Memory B cell (primary cell): ENCODE measurements at regions not wholly inside any gene's neighbourhood (a gene's known extent, or its start where the extent isn't known, plus 50 kb on each side); places are given as distances from the start of the nearest gene placed in this dataset.

Experiments used
- ATAC-seq: fragments of 150-1000 bp; cut with Tn5 transposase; 2 replicates; pipeline ENCODE4 v1.10.0; 2021; ENCODE audit warnings: low read depth, mild to moderate bottlenecking, moderate library complexity
- DNase-seq, 2 donors: peaks; one replicate each; pipeline ENCODE4 v3.0.0; 2022; ENCODE audit warnings: low spot score in 2 of 2
- H3K27ac Mint-ChIP-seq: one replicate; pipeline ENCODE4 v1.8.0; 2022; ENCODE audit warnings: mild to moderate bottlenecking, moderate library complexity, mixed read lengths
- H3K27me3 Mint-ChIP-seq: one replicate; pipeline ENCODE4 v1.8.0; 2022; ENCODE audit warnings: mixed read lengths
- H3K36me3 Mint-ChIP-seq: one replicate; pipeline ENCODE4 v1.8.0; 2022; ENCODE audit warnings: mild to moderate bottlenecking, mixed read lengths
- H3K4me1 Mint-ChIP-seq: one replicate; pipeline ENCODE4 v1.8.0; 2022; ENCODE audit warnings: mixed read lengths
- H3K4me3 Mint-ChIP-seq: one replicate; pipeline ENCODE4 v1.8.0; 2022; ENCODE audit warnings: mild to moderate bottlenecking, moderate library complexity, mixed read lengths
- H3K9me3 Mint-ChIP-seq: one replicate; pipeline ENCODE4 v1.8.0; 2022; ENCODE audit warnings: mixed read lengths

GRCh38 chr4:24719615-24720014 is 75.8 kb upstream of the SOD3 start:
- DNase-seq = no peak
- no peak overlapping the region for H3K4me3 Mint-ChIP-seq
- H3K27ac Mint-ChIP-seq = no peak overlapping the region
- peaks cover 8% of the 10 kb centered on the region for H3K9me3 Mint-ChIP-seq
- ATAC-seq = no peak
- H3K27me3 Mint-ChIP-seq = no peaks in the 10 kb centered on the region
- no peaks in the 10 kb centered on the region for H3K4me1 Mint-ChIP-seq
- peaks cover 2% of the 10 kb centered on the region for H3K36me3 Mint-ChIP-seq

GRCh38 chr4:24720436-24720835 is 74.9 kb upstream of the SOD3 start:
- no peak overlapping the region for H3K27ac Mint-ChIP-seq
- DNase-seq (no peak), ATAC-seq (no peak)
- no peaks in the 10 kb centered on the region for H3K4me1 Mint-ChIP-seq
- H3K27me3 Mint-ChIP-seq = no peaks in the 10 kb centered on the region
- H3K9me3 Mint-ChIP-seq = peaks cover 5% of the 10 kb centered on the region
- H3K4me3 Mint-ChIP-seq = no peak overlapping the region
- peaks cover 2% of the 10 kb centered on the region for H3K36me3 Mint-ChIP-seq

GRCh38 chr4:24720979-24721378 is 74.4 kb upstream of the SOD3 start:
- ATAC-seq (no peak), DNase-seq (no peak)
- Mint-ChIP-seq H3K9me3 (peaks cover 2% of the 10 kb centered on the region), H3K4me3 (no peak overlapping the region), H3K4me1 (no peaks in the 10 kb centered on the region), H3K36me3 (no peaks in the 10 kb centered on the region), H3K27me3 (no peaks in the 10 kb centered on the region), H3K27ac (no peak overlapping the region)

GRCh38 chr4:24722026-24722568 is 73.3 kb upstream of the SOD3 start:
- DNase-seq = no peak
- Mint-ChIP-seq H3K27ac (no peak overlapping the region), H3K4me3 (no peak overlapping the region), H3K27me3 (no peaks in the 10 kb centered on the region), H3K36me3 (no peaks in the 10 kb centered on the region), H3K4me1 (no peaks in the 10 kb centered on the region), H3K9me3 (no peaks in the 10 kb centered on the region)
- ATAC-seq = no peak

- no peaks in the 10 kb centered on the region for H3K9me3 Mint-ChIP-seq
- ATAC-seq (no peak), DNase-seq (no peak)
- no peak overlapping the region for H3K27ac Mint-ChIP-seq
- H3K36me3 Mint-ChIP-seq = no peaks in the 10 kb centered on the region
- H3K27me3 Mint-ChIP-seq = peaks cover 8% of the 10 kb centered on the region
- H3K4me3 Mint-ChIP-seq = no peak overlapping the region
- H3K4me1 Mint-ChIP-seq = no peaks in the 10 kb centered on the region
These were observed 67.8 kb upstream of the SOD3 start for GRCh38 chr4:24727390-24728224.

GRCh38 chr4:24729119-24729730 is 66.1 kb upstream of the SOD3 start:
- Mint-ChIP-seq H3K9me3 (no peaks in the 10 kb centered on the region), H3K27me3 (peaks cover 9% of the 10 kb centered on the region), H3K36me3 (no peaks in the 10 kb centered on the region), H3K4me1 (no peaks in the 10 kb centered on the region), H3K27ac (no peak overlapping the region), H3K4me3 (no peak overlapping the region)
- no peak for ATAC-seq
- no peak for DNase-seq

GRCh38 chr4:24730256-24731001 is 64.9 kb upstream of the SOD3 start:
- Mint-ChIP-seq H3K4me3 (no peak overlapping the region), H3K9me3 (no peaks in the 10 kb centered on the region), H3K27me3 (peaks cover 9% of the 10 kb centered on the region), H3K27ac (no peak overlapping the region), H3K4me1 (no peaks in the 10 kb centered on the region), H3K36me3 (no peaks in the 10 kb centered on the region)
- DNase-seq (no peak), ATAC-seq (no peak)

GRCh38 chr4:24731448-24731847 is 63.9 kb upstream of the SOD3 start:
- Mint-ChIP-seq H3K27me3 (peaks cover 9% of the 10 kb centered on the region), H3K9me3 (peaks cover 4% of the 10 kb centered on the region), H3K4me3 (no peak overlapping the region), H3K27ac (no peak overlapping the region), H3K4me1 (no peaks in the 10 kb centered on the region), H3K36me3 (no peaks in the 10 kb centered on the region)
- DNase-seq (no peak), ATAC-seq (no peak)

GRCh38 chr4:24734511-24734910 is 60.9 kb upstream of the SOD3 start:
- DNase-seq (no peak), ATAC-seq (no peak)
- Mint-ChIP-seq H3K36me3 (no peaks in the 10 kb centered on the region), H3K27me3 (peaks cover 9% of the 10 kb centered on the region), H3K9me3 (peaks cover 14% of the 10 kb centered on the region), H3K27ac (no peak overlapping the region), H3K4me1 (no peaks in the 10 kb centered on the region), H3K4me3 (no peak overlapping the region)

- H3K36me3 Mint-ChIP-seq = no peaks in the 10 kb centered on the region
- no peaks in the 10 kb centered on the region for H3K4me1 Mint-ChIP-seq
- H3K9me3 Mint-ChIP-seq = peaks cover 14% of the 10 kb centered on the region
- no peak overlapping the region for H3K4me3 Mint-ChIP-seq
- peaks cover 7% of the 10 kb centered on the region for H3K27me3 Mint-ChIP-seq
- DNase-seq (no peak), ATAC-seq (no peak)
- H3K27ac Mint-ChIP-seq = no peak overlapping the region
These were observed 59.3 kb upstream of the SOD3 start for GRCh38 chr4:24736066-24736465.

- no peaks in the 10 kb centered on the region for H3K36me3 Mint-ChIP-seq
- peaks cover 8% of the 10 kb centered on the region for H3K9me3 Mint-ChIP-seq
- no peak overlapping the region for H3K4me3 Mint-ChIP-seq
- H3K27ac Mint-ChIP-seq = no peak overlapping the region
- ATAC-seq = no peak
- no peak for DNase-seq
- H3K27me3 Mint-ChIP-seq = peaks cover 3% of the 10 kb centered on the region
- no peaks in the 10 kb centered on the region for H3K4me1 Mint-ChIP-seq
These were observed 53.5 kb upstream of the SOD3 start for GRCh38 chr4:24741910-24742309.

GRCh38 chr4:24742335-24742734 is 53.0 kb upstream of the SOD3 start:
- H3K4me3 Mint-ChIP-seq = no peak overlapping the region
- no peaks in the 10 kb centered on the region for H3K4me1 Mint-ChIP-seq
- peaks cover 6% of the 10 kb centered on the region for H3K9me3 Mint-ChIP-seq
- DNase-seq (no peak), ATAC-seq (no peak)
- H3K27me3 Mint-ChIP-seq = peaks cover 3% of the 10 kb centered on the region
- H3K36me3 Mint-ChIP-seq = no peaks in the 10 kb centered on the region
- no peak overlapping the region for H3K27ac Mint-ChIP-seq

GRCh38 chr4:24742773-24743172 is 52.6 kb upstream of the SOD3 start:
- Mint-ChIP-seq H3K27me3 (peaks cover 3% of the 10 kb centered on the region), H3K4me1 (no peaks in the 10 kb centered on the region), H3K9me3 (peaks cover 5% of the 10 kb centered on the region), H3K27ac (no peak overlapping the region), H3K4me3 (no peak overlapping the region), H3K36me3 (no peaks in the 10 kb centered on the region)
- DNase-seq (no peak), ATAC-seq (no peak)

- DNase-seq = no peak
- peaks cover 3% of the 10 kb centered on the region for H3K27me3 Mint-ChIP-seq
- H3K4me3 Mint-ChIP-seq = no peak overlapping the region
- peaks cover 4% of the 10 kb centered on the region for H3K9me3 Mint-ChIP-seq
- ATAC-seq = no peak
- no peak overlapping the region for H3K27ac Mint-ChIP-seq
- no peaks in the 10 kb centered on the region for H3K36me3 Mint-ChIP-seq
- no peaks in the 10 kb centered on the region for H3K4me1 Mint-ChIP-seq
These were observed 52.2 kb upstream of the SOD3 start for GRCh38 chr4:24743206-24743605.
